Motor neuron (in vitro differentiated cells): ENCODE measurements at regions not wholly inside any gene's neighbourhood (a gene's known extent, or its start where the extent isn't known, plus 50 kb on each side); places are given as distances from the start of the nearest gene placed in this dataset.

ENCODE experiments used
- ATAC-seq, 8 experiments: fragments of 200-7000 bp; cut with Tn5 transposase; replicated peaks in 6 of 8; 2 replicates each; pipeline ENCODE4 v1.8.0; 2021; ENCODE audit warnings: mild to moderate bottlenecking in 8 of 8, moderate library complexity in 8 of 8
- H3K27ac ChIP-seq, 2 donors: fragments of 250-450 bp; sonication (Bioruptor Pico); 2 replicates each; pipeline ENCODE4 v1.9.0; 2021; ENCODE audit warnings: antibody characterized with exemption in 2 of 2, mild to moderate bottlenecking in 2 of 2, moderate library complexity in 1 of 2
- H3K4me1 ChIP-seq, 2 donors: fragments of 250-450 bp; sonication (Bioruptor Pico); replicated peaks in 1 of 2; 2 replicates each; pipeline ENCODE4 v1.6.1; 2021; ENCODE audit warnings: antibody characterized with exemption in 2 of 2, mild to moderate bottlenecking in 2 of 2, moderate library complexity in 1 of 2
- H3K4me3 ChIP-seq, 5 donors: fragments of 250-450 bp; sonication (Bioruptor Pico); 2 replicates each; pipeline ENCODE4 v1.9.0; 2021; ENCODE audit warnings: antibody characterized with exemption in 5 of 5, mild to moderate bottlenecking in 5 of 5, moderate library complexity in 4 of 5
- WGBS, 10 experiments: fragments of 450-650 bp; shearing (Covaris generic); methylation state at CpG; one replicate each; pipeline ENCODE4 v1.0.0; 2022; 5-methylcytosine and 5-hydroxymethylcytosine counted together
- in situ Hi-C, 9 experiments: fragments of 400-800 bp; cut with MboI; loops; one replicate each; pipeline ENCODE4 v1.15.0; 2021; ENCODE audit warnings: low sequenced_read_pairs in 9 of 9, low pct_unique_long_range_greater_than_20kb in 2 of 9; ENCODE audit not compliant: unreplicated experiment in 9 of 9

DNA sequence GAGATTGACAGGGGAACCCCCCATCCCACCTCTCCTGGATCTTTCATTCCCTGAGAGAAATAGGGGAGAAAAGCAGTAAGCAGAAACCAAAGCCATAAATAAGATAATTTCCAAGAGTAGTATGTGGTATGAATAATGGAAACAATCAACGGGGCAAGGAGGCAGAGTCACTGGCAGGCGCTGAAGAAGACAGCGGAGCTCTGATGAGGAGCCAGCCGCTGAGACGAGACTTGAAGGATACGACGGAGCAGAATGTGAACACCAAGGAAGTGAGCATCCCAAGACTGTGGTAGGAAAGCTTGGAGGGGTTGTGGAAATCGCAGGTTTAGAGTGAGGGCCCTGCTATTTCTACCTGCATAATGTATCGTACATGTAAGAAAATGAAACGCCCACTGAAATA lies 93.6 kb upstream of the CBLN2 start:
- no peaks in the 10 kb centered on the region for H3K4me1 ChIP-seq
- ATAC-seq = no peak
- H3K27ac ChIP-seq = no peak overlapping the region
- WGBS, 10 experiments = 23 to 92% (median 78%) methylated on average over 2 to 10 of the region's 10 CpGs; no CpG with 5 or more reads in 2 of the 10 experiments
- H3K4me3 ChIP-seq = no peak overlapping the region
- in situ Hi-C loops = no loop called here

GRCh38 chr18:72637299-72637698 lies 93.2 kb upstream of the CBLN2 start:
- in situ Hi-C loops = no loop called here
- 0 to 100% (median 79%) methylated on average over 1 to 6 of the region's 6 CpGs for WGBS, 10 experiments
- Histone ChIP-seq H3K4me1 (no peaks in the 10 kb centered on the region), H3K27ac (no peak overlapping the region), H3K4me3 (no peak overlapping the region)
- no peak for ATAC-seq

DNA sequence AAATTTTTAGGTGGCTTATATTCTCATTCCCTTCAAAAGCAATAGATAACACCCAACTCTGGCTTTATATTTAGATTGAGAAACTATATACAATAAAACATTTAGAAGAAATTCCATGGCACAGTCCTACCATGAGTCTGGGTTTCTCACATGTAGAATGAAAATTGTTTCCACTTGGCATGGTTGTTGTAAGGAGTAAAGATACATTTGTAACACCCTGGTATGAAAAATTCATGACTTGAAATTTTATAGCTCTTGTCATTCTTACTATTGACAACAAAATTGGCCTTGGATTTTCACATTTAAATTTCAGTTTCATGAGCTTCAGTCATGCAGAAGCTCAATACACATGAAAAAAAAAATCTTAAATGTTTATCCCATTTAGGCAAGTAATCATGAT lies 92.5 kb upstream of the CBLN2 start:
- no peak for ATAC-seq
- no peak overlapping the region for H3K27ac ChIP-seq
- in situ Hi-C loops = no loop called here
- no peak overlapping the region for H3K4me3 ChIP-seq
- no peaks in the 10 kb centered on the region for H3K4me1 ChIP-seq

- in situ Hi-C loops = no loop called here
- 0 to 100% (median 40%) methylated on average over 1 to 2 of the region's 2 CpGs; no CpG with 5 or more reads in 1 of the 10 experiments for WGBS, 10 experiments
- ATAC-seq = no peak
Observed at GRCh38 chr18:72634500-72634899, 90.4 kb upstream of the CBLN2 start.

DNA sequence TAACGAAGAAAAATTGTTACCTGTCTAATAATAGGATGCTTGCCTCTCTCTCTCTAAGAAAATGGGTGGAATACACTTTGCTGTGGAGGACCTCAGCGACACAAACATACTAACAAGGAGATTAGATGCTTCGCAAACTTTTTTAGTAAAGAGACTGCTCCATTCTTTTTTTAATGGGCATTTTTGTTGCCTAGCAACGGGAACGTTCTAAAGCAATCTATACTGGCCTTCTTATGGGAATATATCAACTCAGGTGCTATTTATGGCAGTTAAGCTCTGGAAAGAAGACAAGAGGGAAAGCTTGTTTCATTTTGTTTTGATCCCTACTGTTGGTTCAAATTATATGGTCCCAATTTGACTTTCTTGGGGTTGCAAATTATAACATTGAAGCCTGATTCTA lies 86.8 kb upstream of the CBLN2 start:
- 11 to 100% (median 54%) methylated on average over 1 to 5 of the region's 5 CpGs; no CpG with 5 or more reads in 1 of the 10 experiments for WGBS, 10 experiments
- no peak for ATAC-seq
- H3K4me3 ChIP-seq = no peak overlapping the region
- H3K27ac ChIP-seq = no peak overlapping the region
- H3K4me1 ChIP-seq = peaks cover 0 to 19% of the 10 kb centered on the region in 2 donors
- in situ Hi-C loops = no loop called here

More at GRCh38 chr18:72634500-72634899, 90.4 kb upstream of the CBLN2 start:
- no peak overlapping the region for H3K27ac ChIP-seq
- H3K4me3 ChIP-seq = no peak overlapping the region
- H3K4me1 ChIP-seq = peaks cover 0 to 16% of the 10 kb centered on the region in 2 donors

- in situ Hi-C loops = no loop called here
- Histone ChIP-seq H3K27ac (no peak overlapping the region), H3K4me3 (no peak overlapping the region), H3K4me1 (no peaks in the 10 kb centered on the region)
- ATAC-seq = no peak
- 7 to 100% (median 40%) methylated on average over 1 to 4 of the region's 4 CpGs; no CpG with 5 or more reads in 1 of the 10 experiments for WGBS, 10 experiments
Observed at GRCh38 chr18:72623444-72623843, 79.3 kb upstream of the CBLN2 start.

DNA sequence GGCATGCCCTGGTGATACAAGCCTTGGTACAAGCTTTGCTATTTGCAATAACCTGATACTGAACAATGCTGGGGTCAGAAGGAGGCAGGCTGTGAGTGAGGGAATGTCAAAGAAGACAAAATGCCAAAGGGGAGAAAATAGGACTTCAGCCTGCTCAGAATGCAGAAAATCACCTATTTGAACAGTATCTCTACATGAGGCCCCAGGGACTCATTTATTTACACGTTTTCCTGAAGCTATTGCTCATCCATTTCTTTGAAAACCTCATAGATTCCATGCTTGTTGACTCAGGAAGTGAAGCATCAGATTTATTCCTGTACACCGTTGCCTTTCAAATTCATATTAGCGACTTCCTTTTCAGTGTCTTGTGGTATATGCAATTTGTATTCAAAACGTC lies 69.4 kb upstream of the CBLN2 start:
- peak in 4 of 8 experiments; percentile 43 to 98 (median 96) for ATAC-seq
- Histone ChIP-seq H3K27ac (no peak overlapping the region), H3K4me3 (no peak overlapping the region), H3K4me1 (peaks cover 14 to 19% of the 10 kb centered on the region in 2 donors)
- 0 to 50% (median 14%) methylated on average over 1 to 4 of the region's 4 CpGs; no CpG with 5 or more reads in 1 of the 10 experiments for WGBS, 10 experiments
- in situ Hi-C loops = no loop called here

GRCh38 chr18:72612894-72613533 lies 68.9 kb upstream of the CBLN2 start:
- 0 to 94% (median 10%) methylated on average over 1 to 2 of the region's 2 CpGs; no CpG with 5 or more reads in 4 of the 10 experiments for WGBS, 10 experiments
- ATAC-seq = peak in 1 of 8 experiments; percentile 26
- in situ Hi-C loops = no loop called here

DNA sequence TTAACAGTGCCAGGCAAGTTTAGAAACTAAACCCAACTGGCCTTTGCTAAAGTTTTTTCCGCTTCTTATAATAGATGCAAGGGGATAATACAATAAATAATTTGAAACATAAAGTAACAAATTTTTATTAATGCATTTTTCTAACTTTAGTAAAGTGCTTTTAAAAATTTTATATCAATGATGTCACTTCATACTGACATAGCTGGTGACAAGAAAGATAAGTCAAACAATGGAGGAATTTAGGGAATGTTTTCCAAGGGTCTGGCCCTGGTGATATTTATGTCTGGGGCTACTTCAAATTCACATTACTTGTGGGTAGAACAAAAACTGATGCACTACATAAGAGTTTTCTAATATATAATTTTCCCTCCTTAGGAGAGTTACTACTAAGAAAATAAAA lies 61.2 kb upstream of the CBLN2 start:
- 0 to 100% (median 65%) methylated on average over 1 of the region's 1 CpG for WGBS, 10 experiments
- ATAC-seq = no peak
- Histone ChIP-seq H3K27ac (no peak overlapping the region), H3K4me3 (no peak overlapping the region), H3K4me1 (peaks cover 0 to 4% of the 10 kb centered on the region in 2 donors)
- in situ Hi-C loops = no loop called here

More at GRCh38 chr18:72612894-72613533, 68.9 kb upstream of the CBLN2 start:
- Histone ChIP-seq H3K27ac (no peak overlapping the region), H3K4me1 (peaks cover 14 to 19% of the 10 kb centered on the region in 2 donors), H3K4me3 (no peak overlapping the region)

DNA sequence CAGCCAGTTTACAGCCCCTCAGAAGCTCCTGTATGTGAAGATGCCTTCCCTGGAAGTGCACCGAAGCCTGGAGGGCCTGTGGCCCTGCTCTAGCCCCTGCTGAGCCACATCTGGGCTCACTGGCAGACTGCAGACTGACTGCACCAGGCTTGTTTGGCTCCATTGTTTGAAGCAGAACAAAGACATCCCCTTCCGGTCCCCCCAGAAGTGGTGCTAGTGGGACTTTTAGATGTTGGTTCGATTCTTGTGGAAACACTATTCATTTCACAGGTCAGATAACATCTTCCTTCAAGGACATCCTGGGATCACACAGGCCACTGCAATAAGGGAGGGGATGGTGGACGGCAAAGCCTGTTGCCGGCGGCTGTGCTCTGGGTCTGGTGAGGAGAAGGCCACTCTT lies 57.8 kb upstream of the CBLN2 start:
- no peak for ATAC-seq
- WGBS, 10 experiments = 40 to 100% (median 78%) methylated on average over 1 to 6 of the region's 6 CpGs; no CpG with 5 or more reads in 1 of the 10 experiments

GRCh38 chr18:72601481-72601880 lies 57.3 kb upstream of the CBLN2 start:
- 27 to 100% (median 85%) methylated on average over 2 to 8 of the region's 10 CpGs; no CpG with 5 or more reads in 5 of the 10 experiments for WGBS, 10 experiments
- in situ Hi-C loops = no loop called here
- no peak for ATAC-seq

More for the DNA sequence above, 57.8 kb upstream of the CBLN2 start:
- Histone ChIP-seq H3K27ac (no peak overlapping the region), H3K4me1 (peaks cover 0 to 4% of the 10 kb centered on the region in 2 donors), H3K4me3 (no peak overlapping the region)
- in situ Hi-C loops = no loop called here

More at GRCh38 chr18:72601481-72601880, 57.3 kb upstream of the CBLN2 start:
- H3K27ac ChIP-seq = no peak overlapping the region
- peaks cover 0 to 4% of the 10 kb centered on the region in 2 donors for H3K4me1 ChIP-seq
- no peak overlapping the region for H3K4me3 ChIP-seq
